GM21390 (cell line): ENCODE measurements at regions not wholly inside any gene's neighbourhood (a gene's known extent, or its start where the extent isn't known, plus 50 kb on each side); places are given as distances from the start of the nearest gene placed in this dataset.

ENCODE experiments used
- ATAC-seq: cut with Tn5 transposase; IDR thresholded peaks from one replicate; pipeline ENCODE4 v1.9.1; 2021; ENCODE audit not compliant: unreplicated experiment

- no peak for ATAC-seq
These were observed 106.7 kb upstream of the SLC28A3 start for GRCh38 chr9:84447305-84447704.

- no peak for ATAC-seq
These were observed 109.5 kb upstream of the SLC28A3 start for GRCh38 chr9:84450029-84450428.

DNA sequence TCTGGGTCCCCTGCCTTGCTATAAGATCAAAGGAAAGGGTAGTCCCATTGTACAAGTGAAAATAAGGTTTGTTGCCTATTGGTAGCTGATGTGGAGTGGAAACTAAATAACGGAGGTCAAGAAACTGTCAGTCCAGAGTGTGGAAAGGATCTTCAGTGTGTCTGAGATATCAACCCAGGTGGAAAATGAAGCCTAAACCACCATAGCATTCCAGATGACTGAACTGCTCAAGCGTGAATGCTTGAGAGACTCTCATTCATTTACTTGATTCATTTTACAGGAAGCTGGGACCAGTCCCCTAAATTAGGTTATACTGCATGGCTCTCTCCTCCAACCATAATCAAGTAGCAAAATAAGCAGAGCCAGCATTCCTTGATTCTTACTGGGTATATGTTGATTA, 116.0 kb upstream of the SLC28A3 start:
- ATAC-seq: no peak

GRCh38 chr9:84460695-84461094, 120.1 kb upstream of the SLC28A3 start:
- ATAC-seq: no peak

DNA sequence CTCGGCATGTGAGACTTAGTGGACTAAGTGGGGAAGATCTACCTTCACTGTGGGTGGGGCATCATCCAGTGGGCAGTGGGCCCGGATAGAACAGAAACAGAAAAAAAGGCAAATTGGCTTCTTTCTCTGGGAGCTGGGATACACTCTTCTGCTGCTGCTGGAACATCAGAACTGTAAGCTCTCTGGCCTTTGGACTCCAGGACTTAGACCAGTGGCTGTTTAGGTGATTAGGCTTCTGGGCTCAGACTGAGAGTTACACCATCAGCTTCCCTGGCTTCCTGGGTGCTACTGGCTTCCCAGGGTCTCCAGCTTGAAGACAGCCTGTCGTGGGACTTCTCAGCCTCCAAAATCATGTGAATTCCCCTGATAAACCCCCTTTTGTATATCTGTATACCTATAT, 122.7 kb upstream of the SLC28A3 start:
- no peak for ATAC-seq

GRCh38 chr9:84466580-84467285, 126.2 kb upstream of the SLC28A3 start:
- no peak for ATAC-seq

DNA sequence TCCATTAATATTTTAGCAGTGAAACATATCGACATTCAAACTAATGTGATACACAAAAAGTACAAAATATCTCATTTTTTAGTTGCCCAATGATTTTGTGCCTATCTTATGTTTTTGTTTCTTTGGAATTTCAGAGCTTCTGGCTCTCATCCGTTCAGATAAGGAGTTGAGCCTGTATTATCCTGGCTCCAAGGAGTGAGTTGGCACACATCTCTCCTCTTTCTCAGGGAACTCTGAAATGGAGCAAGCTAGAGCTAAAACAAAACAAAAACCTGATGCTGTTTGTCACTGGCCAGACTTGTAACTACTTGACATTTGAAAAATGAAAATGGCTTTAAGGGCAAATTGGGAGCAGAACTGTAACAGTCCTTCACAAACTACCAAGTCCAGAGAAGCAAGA, 131.3 kb upstream of the SLC28A3 start:
- no peak for ATAC-seq

DNA sequence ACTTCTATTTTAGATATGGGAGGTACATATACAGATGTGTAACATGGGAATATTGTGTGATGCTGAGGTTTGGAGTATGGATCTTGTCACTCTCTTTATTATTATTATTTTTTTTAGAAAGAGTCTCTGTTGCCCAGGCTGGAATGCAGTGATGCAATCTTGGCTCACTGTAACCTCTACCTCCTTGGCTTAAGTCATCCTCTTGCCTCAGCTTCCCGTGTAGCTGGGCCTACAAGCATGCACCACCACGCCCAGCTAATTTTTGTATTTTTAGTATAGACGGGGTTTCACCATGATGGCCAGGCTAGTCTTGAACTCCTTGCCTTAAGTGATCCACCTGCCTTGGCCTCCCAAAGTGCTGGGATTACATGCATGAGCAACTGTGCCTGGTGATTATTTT, 138.4 kb upstream of the SLC28A3 start:
- ATAC-seq: no peak

GRCh38 chr9:84480071-84480470, 139.5 kb upstream of the SLC28A3 start:
- ATAC-seq: no peak

DNA sequence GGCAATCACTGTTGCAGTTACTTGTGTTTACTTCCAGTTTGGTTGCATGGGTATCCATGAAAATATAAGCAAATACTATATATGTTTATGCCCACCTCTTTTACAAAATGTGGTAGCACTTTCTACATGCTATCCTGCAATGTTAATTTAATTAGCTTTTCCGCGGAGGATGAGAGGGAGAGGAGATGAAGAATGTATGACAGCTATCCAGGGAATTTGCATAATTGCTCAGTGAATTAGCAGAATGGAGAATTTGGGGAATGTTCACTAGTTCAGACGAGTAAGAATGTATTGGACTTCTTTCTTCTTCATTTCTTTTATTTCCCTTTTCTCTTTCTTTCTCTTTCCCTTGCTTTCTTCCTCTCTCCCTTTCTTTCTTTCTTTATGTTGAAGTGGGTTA, 140.7 kb upstream of the SLC28A3 start:
- ATAC-seq: no peak

DNA sequence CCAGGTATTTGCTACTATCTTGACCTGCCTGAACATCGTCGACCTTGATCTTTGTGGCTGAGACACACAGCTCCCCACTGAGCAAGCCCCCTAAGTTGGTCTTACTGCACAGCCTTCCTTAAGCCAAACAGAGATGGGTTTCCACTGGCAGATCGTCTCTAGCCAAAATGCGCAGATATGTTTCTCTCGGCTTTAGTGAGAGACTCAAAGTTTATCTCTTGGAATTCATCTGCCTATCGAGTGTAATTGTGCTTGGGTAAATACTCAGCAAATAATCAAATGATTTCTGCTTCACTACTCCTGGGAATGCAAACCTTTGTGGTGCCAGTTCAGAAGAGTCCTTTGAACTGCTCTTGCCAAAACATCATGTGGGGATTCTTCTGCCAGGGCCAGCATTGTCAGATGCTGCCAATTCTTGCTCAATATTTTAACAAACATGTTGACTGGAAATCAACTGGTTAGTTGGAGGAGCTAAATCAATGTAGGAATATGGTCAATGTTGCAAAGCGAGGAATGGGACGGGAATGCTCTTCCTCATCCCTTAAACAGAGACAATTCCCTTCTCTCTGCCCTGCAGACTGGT, 141.2 kb upstream of the SLC28A3 start:
- no peak for ATAC-seq

GRCh38 chr9:84482607-84483006, 142.0 kb upstream of the SLC28A3 start:
- ATAC-seq: no peak

GRCh38 chr9:84484172-84484571, 143.6 kb upstream of the SLC28A3 start:
- ATAC-seq: no peak

DNA sequence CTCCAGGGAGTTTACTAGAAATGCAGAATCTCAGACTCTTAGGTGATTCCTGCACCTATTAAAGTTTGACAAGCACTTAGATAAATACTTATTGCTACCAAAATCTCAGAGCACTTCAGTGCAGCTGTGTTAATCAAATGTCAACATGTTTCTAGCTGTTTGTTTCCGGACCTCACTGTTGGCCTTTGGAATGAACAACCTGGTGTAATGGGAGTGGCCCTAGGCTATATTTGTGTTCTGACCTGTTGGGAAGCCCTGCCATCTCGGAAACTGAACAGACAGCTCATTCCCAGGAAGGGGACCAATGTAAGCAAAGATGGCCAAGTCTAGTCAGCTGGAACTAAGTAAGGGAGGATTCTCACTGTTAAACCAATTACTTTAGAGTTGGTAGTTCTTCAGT, 145.0 kb upstream of the SLC28A3 start:
- no peak for ATAC-seq

DNA sequence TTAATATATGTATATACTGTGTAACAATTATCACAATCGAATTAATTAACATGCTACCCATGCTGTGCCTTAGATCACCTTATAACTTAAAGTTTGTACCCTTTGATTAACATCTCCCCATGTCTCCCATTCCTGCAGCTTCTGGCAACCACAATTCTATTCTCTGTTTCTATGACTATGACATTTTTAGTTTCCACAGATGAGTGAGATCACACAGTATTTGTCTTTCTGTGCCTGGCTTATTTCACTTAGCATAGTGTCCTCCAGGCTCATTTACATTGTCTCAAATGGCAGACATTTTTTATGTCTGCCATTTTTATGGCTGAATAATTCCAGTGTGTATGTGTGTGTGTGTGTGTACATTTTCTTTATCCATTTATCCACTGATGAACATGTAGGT, 146.1 kb upstream of the SLC28A3 start:
- no peak for ATAC-seq

- ATAC-seq: no peak
These were observed 149.8 kb upstream of the SLC28A3 start for GRCh38 chr9:84490206-84490841.

- no peak for ATAC-seq
These were observed 150.3 kb upstream of the SLC28A3 start for GRCh38 chr9:84490842-84491325.

GRCh38 chr9:84492366-84493159, 152.0 kb upstream of the SLC28A3 start:
- no peak for ATAC-seq

GRCh38 chr9:84493284-84493947, 152.9 kb upstream of the SLC28A3 start:
- no peak for ATAC-seq

DNA sequence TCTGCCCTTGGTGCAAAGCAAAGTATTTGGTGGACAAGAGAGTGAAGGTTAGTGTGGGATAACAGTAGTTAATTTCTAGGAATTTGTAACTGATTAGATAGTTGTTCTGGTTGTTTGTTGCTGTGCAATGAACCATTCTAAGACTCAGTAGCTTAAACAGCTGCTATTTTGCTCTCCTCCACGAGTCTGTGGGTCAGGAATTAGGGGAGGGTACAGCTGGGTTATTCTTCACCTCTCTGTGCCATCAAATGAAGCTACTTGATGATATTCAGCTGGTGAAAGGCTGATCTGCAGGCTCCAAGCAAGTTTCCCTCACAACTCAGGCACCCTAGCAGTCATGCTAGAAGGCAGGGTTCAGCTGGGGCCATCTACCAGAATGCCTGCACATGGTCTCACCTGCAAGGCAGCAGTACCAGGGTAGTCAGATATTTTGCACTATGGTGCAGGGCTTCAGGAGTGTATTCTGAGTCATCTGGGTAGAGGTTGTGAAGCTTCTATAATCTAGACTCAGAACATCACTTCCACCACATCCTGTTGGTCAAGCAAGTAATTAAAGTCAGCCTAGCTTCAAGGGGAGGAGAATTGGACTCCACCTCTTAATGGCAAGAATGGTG, 159.5 kb upstream of the SLC28A3 start:
- ATAC-seq: peak; percentile 94

DNA sequence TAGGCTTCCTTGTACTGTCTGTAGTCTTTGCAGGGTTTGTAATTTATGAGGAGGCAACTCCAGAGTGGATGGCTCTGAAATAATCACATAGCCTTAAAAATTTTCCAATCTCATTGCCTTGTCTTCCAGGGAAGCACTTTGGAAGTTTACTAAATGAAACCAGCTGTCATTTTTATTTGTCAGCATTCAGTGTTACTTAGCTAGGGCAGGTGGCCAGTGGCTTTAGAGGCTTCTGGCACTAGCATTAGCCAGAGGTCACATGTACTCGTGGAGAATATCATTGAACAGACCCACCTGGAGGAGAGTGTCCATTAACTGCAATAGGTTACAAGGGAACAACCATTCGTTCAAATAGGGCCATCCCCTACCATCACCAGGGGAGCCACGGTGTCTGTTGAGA, 160.3 kb upstream of the SLC28A3 start:
- ATAC-seq: no peak
